Activated naive CD4-positive, alpha-beta T cell treated with anti-CD3 and anti-CD28 coated beads for 36 hours (primary cell): ENCODE measurements at regions not wholly inside any gene's neighbourhood (a gene's known extent, or its start where the extent isn't known, plus 50 kb on each side); places are given as distances from the start of the nearest gene placed in this dataset.

ENCODE experiments used
- CTCF ChIA-PET: fragments of 350-600 bp; sonication (Branson Sonifier 250); formaldehyde crosslinking; loops from one replicate; lab custom pipeline; 2021; ENCODE audit warnings: antibody characterized with exemption; lab: Charles Lee
- DNase-seq: peaks from one replicate; pipeline ENCODE4 v3.0.0-alpha.2; 2020
- H3K27ac Mint-ChIP-seq: one replicate; pipeline ENCODE4 v1.8.0; 2021; ENCODE audit warnings: mild to moderate bottlenecking, mixed read lengths
- H3K27me3 Mint-ChIP-seq: one replicate; pipeline ENCODE4 v1.8.0; 2021; ENCODE audit warnings: low read depth, mixed read lengths
- H3K36me3 Mint-ChIP-seq: one replicate; pipeline ENCODE4 v1.8.0; 2021; ENCODE audit warnings: low read depth, mixed read lengths
- H3K4me1 Mint-ChIP-seq: one replicate; pipeline ENCODE4 v1.8.0; 2021; ENCODE audit warnings: low read depth, mixed read lengths
- H3K4me3 Mint-ChIP-seq: one replicate; pipeline ENCODE4 v1.8.0; 2021; ENCODE audit warnings: mild to moderate bottlenecking, moderate library complexity, mixed read lengths
- H3K9me3 Mint-ChIP-seq: one replicate; pipeline ENCODE4 v1.8.0; 2021; ENCODE audit warnings: mixed read lengths
- intact Hi-C: fragments of 100-400 bp; cut with micrococcal nuclease; formaldehyde crosslinking; loops from one replicate; pipeline ENCODE4 v1.15.1; 2023

- no peaks in the 10 kb centered on the region for H3K36me3 Mint-ChIP-seq
- H3K4me1 Mint-ChIP-seq, result no peaks in the 10 kb centered on the region
- intact Hi-C loops, result no loop called here
- H3K9me3 Mint-ChIP-seq, result peaks cover 1% of the 10 kb centered on the region
- H3K4me3 Mint-ChIP-seq, result no peak overlapping the region
- H3K27me3 Mint-ChIP-seq, result no peaks in the 10 kb centered on the region
- CTCF ChIA-PET, result interaction anchor here (0.9 kb wide), 1 partner anchor 176 kb away, joined by 3 read pairs; no protein-coding TSS in a partner anchor
- no peak for DNase-seq
- no peak overlapping the region for H3K27ac Mint-ChIP-seq
These were observed 120.1 kb upstream of the CHST15 start for GRCh38 chr10:124213471-124213870.

DNA sequence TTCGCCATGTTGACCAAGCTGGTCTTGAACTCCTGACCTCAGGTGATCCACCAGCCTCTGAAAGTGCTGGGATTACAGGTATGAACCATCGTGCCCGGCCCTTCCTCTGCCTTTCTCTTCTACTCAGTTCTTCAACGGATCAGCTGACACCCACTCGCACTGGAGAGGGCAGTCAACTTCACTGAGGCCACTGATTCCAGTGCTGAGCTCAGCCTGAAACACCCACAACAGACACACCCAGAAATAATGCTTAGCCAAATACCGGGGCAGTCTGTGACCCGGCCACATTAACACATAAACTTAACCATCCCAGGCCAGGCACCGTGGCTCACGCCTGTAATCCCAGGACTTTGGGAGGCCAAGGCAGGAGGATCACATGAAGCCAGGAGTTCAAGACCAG, 119.3 kb upstream of the CHST15 start:
- intact Hi-C loops, result no loop called here

DNA sequence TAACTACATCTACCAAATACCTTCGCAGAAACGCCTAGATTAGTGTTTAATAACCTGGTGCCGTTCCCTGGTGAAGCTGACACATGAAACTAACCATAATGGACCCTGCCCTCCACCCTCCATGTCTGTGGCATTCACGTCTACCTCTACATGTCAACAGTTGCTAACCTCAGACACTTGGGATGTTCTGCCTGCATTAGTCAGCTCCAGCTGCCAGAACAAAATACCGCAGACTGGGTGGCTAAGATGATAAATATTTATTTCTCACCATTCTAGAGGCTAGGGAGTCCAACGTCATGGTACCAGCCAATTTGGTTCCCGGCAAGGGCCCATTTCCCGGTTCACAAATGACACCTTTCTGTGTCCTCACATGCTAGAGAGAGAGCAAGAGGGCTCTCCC, 118.5 kb upstream of the CHST15 start:
- intact Hi-C loops, result no loop called here
- H3K27ac Mint-ChIP-seq, result no peak overlapping the region
- no peak overlapping the region for H3K4me3 Mint-ChIP-seq
- H3K36me3 Mint-ChIP-seq, result no peaks in the 10 kb centered on the region
- CTCF ChIA-PET, result no interaction called here
- H3K4me1 Mint-ChIP-seq, result no peaks in the 10 kb centered on the region
- DNase-seq, result no peak
- no peaks in the 10 kb centered on the region for H3K27me3 Mint-ChIP-seq
- H3K9me3 Mint-ChIP-seq, result peaks cover 1% of the 10 kb centered on the region

More for the DNA sequence above, 119.3 kb upstream of the CHST15 start:
- DNase-seq, result no peak
- CTCF ChIA-PET, result no interaction called here
- H3K27me3 Mint-ChIP-seq, result no peaks in the 10 kb centered on the region
- no peaks in the 10 kb centered on the region for H3K4me1 Mint-ChIP-seq
- H3K27ac Mint-ChIP-seq, result no peak overlapping the region
- no peaks in the 10 kb centered on the region for H3K36me3 Mint-ChIP-seq
- H3K9me3 Mint-ChIP-seq, result peaks cover 1% of the 10 kb centered on the region
- no peak overlapping the region for H3K4me3 Mint-ChIP-seq

GRCh38 chr10:124210263-124210662, 116.9 kb upstream of the CHST15 start:
- DNase-seq, result no peak

GRCh38 chr10:124207391-124207790, 114.0 kb upstream of the CHST15 start:
- H3K9me3 Mint-ChIP-seq, result peaks cover 1% of the 10 kb centered on the region
- H3K27me3 Mint-ChIP-seq, result no peaks in the 10 kb centered on the region
- H3K4me1 Mint-ChIP-seq, result no peaks in the 10 kb centered on the region
- no peak overlapping the region for H3K4me3 Mint-ChIP-seq
- no peak for DNase-seq
- H3K36me3 Mint-ChIP-seq, result no peaks in the 10 kb centered on the region
- CTCF ChIA-PET, result interaction anchor here (0.7 to 2.6 kb wide), 2 partner anchors 36 to 213 kb away, joined by 3 to 8 read pairs; no protein-coding TSS in a partner anchor
- intact Hi-C loops, result no loop called here
- H3K27ac Mint-ChIP-seq, result no peak overlapping the region

More at GRCh38 chr10:124210263-124210662, 116.9 kb upstream of the CHST15 start:
- H3K36me3 Mint-ChIP-seq, result no peaks in the 10 kb centered on the region
- no peak overlapping the region for H3K4me3 Mint-ChIP-seq
- intact Hi-C loops, result no loop called here
- no peak overlapping the region for H3K27ac Mint-ChIP-seq
- CTCF ChIA-PET, result no interaction called here
- H3K4me1 Mint-ChIP-seq, result no peaks in the 10 kb centered on the region
- H3K27me3 Mint-ChIP-seq, result no peaks in the 10 kb centered on the region
- H3K9me3 Mint-ChIP-seq, result peaks cover 1% of the 10 kb centered on the region

DNA sequence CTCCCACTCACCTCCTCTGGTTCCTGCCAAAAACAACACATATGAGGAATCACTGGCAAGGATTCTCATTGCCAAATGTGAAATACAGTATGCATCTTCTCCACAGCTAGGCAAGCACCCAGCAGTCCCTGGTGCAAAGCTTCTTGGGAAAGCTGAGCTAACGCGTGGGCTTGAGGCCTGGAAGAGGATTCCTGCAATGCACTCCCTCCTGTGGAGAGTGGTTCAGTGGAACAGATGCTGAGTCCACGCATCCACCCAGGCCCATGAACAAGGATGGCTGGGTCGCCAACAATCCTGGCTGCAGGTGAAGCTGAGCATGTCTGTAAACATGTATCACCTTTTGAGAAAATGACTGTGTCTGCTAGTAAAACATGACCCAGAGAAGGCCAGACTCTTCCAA, 113.2 kb upstream of the CHST15 start:
- no peak overlapping the region for H3K27ac Mint-ChIP-seq
- H3K36me3 Mint-ChIP-seq, result no peaks in the 10 kb centered on the region
- no peaks in the 10 kb centered on the region for H3K27me3 Mint-ChIP-seq
- H3K9me3 Mint-ChIP-seq, result peaks cover 1% of the 10 kb centered on the region
- no peaks in the 10 kb centered on the region for H3K4me1 Mint-ChIP-seq
- CTCF ChIA-PET, result interaction anchor here (0.7 kb wide), 1 partner anchor 37 kb away, joined by 3 read pairs; no protein-coding TSS in a partner anchor
- no peak overlapping the region for H3K4me3 Mint-ChIP-seq
- DNase-seq, result no peak
- intact Hi-C loops, result no loop called here

- Mint-ChIP-seq H3K4me1 (no peaks in the 10 kb centered on the region), H3K27me3 (no peaks in the 10 kb centered on the region), H3K36me3 (no peaks in the 10 kb centered on the region), H3K4me3 (no peak overlapping the region), H3K27ac (no peak overlapping the region), H3K9me3 (no peaks in the 10 kb centered on the region)
- no peak for DNase-seq
- intact Hi-C loops, result no loop called here
- CTCF ChIA-PET, result interaction anchor here (0.7 kb wide), 1 partner anchor 112 kb away, joined by 3 read pairs; the partner anchor contains the start of gene CHST15
These were observed 112.0 kb upstream of the CHST15 start for GRCh38 chr10:124205432-124205831.

DNA sequence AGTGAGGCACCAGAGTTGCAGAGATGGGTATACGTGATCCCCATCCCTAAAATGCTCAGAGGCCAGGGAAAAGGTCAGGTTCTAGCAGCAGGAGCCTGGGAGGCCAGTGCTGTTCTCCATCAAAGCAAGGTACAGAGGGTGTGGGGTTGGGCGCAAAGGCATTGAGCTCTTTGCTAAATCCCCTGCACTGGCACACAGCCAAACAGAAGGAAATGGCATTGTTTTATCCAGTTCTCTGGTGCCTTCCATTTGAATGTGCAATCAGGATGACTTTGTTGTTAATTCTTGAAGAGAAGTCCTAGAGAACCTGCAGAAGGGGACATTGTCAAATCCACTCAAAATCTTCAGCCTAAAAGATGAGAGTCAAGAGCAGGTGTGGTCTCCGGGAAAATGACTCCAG, 111.3 kb upstream of the CHST15 start:
- Mint-ChIP-seq H3K9me3 (no peaks in the 10 kb centered on the region), H3K27me3 (no peaks in the 10 kb centered on the region), H3K4me3 (no peak overlapping the region), H3K4me1 (no peaks in the 10 kb centered on the region), H3K27ac (no peak overlapping the region), H3K36me3 (no peaks in the 10 kb centered on the region)
- CTCF ChIA-PET, result no interaction called here
- no peak for DNase-seq
- intact Hi-C loops, result no loop called here

- peaks cover 3% of the 10 kb centered on the region for H3K27me3 Mint-ChIP-seq
- no peaks in the 10 kb centered on the region for H3K4me1 Mint-ChIP-seq
- H3K27ac Mint-ChIP-seq, result no peak overlapping the region
- CTCF ChIA-PET, result no interaction called here
- intact Hi-C loops, result no loop called here
- no peak for DNase-seq
- no peaks in the 10 kb centered on the region for H3K36me3 Mint-ChIP-seq
- H3K4me3 Mint-ChIP-seq, result no peak overlapping the region
- H3K9me3 Mint-ChIP-seq, result no peaks in the 10 kb centered on the region
These were observed 106.6 kb upstream of the CHST15 start for GRCh38 chr10:124200011-124200410.

GRCh38 chr10:124198871-124199270, 105.5 kb upstream of the CHST15 start:
- no peak for DNase-seq
- Mint-ChIP-seq H3K27ac (no peak overlapping the region), H3K27me3 (peaks cover 3% of the 10 kb centered on the region), H3K4me3 (no peak overlapping the region), H3K9me3 (no peaks in the 10 kb centered on the region), H3K4me1 (no peaks in the 10 kb centered on the region), H3K36me3 (no peaks in the 10 kb centered on the region)
- CTCF ChIA-PET, result no interaction called here
- intact Hi-C loops, result no loop called here

GRCh38 chr10:124198125-124198501, 104.7 kb upstream of the CHST15 start:
- CTCF ChIA-PET, result interaction anchor here (1.0 kb wide), 1 partner anchor 204 kb away, joined by 3 read pairs; no protein-coding TSS in a partner anchor
- intact Hi-C loops, result no loop called here

GRCh38 chr10:124197371-124198124, 104.2 kb upstream of the CHST15 start:
- Mint-ChIP-seq H3K27ac (no peak overlapping the region), H3K4me1 (no peaks in the 10 kb centered on the region), H3K27me3 (peaks cover 3% of the 10 kb centered on the region), H3K4me3 (no peak overlapping the region), H3K9me3 (no peaks in the 10 kb centered on the region), H3K36me3 (no peaks in the 10 kb centered on the region)
- intact Hi-C loops, result no loop called here
- no peak for DNase-seq
- CTCF ChIA-PET, result interaction anchor here (1.0 kb wide), 1 partner anchor 203 kb away, joined by 3 read pairs; no protein-coding TSS in a partner anchor

More at GRCh38 chr10:124198125-124198501, 104.7 kb upstream of the CHST15 start:
- Mint-ChIP-seq H3K4me3 (no peak overlapping the region), H3K9me3 (no peaks in the 10 kb centered on the region), H3K4me1 (no peaks in the 10 kb centered on the region), H3K27me3 (peaks cover 3% of the 10 kb centered on the region), H3K27ac (no peak overlapping the region), H3K36me3 (no peaks in the 10 kb centered on the region)
- DNase-seq, result no peak

DNA sequence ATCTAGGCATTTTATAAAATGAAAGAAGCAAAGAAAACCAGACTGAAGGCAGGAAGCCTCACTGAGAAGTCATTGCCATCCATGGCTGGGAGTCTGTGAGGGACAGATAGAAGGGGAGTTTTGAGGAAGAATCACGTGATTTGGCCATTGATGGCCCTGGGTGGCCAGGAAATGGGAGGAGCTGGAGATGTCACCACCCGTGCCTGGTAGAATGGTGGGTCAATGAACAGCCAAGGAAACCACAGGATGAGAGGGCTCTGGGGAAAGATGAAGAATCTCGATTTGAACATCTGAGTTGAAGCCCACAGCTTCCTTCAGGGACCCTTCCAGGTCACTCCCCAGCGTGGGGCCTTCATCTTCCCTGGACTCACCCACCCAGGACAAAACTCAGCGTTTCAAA, 103.3 kb upstream of the CHST15 start:
- H3K36me3 Mint-ChIP-seq, result no peaks in the 10 kb centered on the region
- H3K27me3 Mint-ChIP-seq, result peaks cover 8% of the 10 kb centered on the region
- H3K4me3 Mint-ChIP-seq, result no peak overlapping the region
- CTCF ChIA-PET, result no interaction called here
- no peaks in the 10 kb centered on the region for H3K4me1 Mint-ChIP-seq
- no peak overlapping the region for H3K27ac Mint-ChIP-seq
- intact Hi-C loops, result no loop called here
- DNase-seq, result no peak
- H3K9me3 Mint-ChIP-seq, result no peaks in the 10 kb centered on the region
